ENCODE measurements at regions not wholly inside any gene's neighbourhood (a gene's known extent, or its start where the extent isn't known, plus 50 kb on each side); places are given as distances from the start of the nearest gene placed in this dataset.
"Not testable (repeated sequence)": the region's sequence is repeated elsewhere in the genome, so short reads cannot be mapped to it uniquely, and the experiment has no call there.

DNA sequence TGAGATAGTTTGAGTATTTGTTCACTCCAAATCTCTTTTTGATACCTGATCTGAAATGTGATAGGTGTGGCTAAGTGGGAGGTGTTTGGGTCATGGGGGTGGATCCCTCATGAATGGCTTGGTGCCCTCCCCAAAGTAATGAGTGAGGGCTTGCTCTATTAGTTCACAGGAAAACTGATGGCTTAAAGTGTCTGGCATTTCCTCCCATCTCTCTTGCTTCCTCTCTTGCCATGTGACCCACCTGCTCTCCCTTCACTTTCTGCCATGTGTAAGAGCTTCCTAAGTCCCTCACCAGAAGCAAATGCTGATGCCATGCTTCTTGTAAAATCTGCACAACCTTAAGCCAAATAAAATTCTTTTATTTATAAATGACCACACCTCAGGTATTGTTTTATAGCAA, 61.1 kb downstream of the MAD2L1 start:
- H3K4me3 ChIP-seq (ENCODE audit: low read depth, low read length): no peak overlapping the region
- H3K9me3 ChIP-seq (ENCODE audit: control insufficient read depth, insufficient read depth, low read length): no peaks in the 10 kb centered on the region
- H3K9ac ChIP-seq (ENCODE audit: low read depth, low read length): no peak overlapping the region
- peaks cover 8% of the 10 kb centered on the region for H3K4me1 ChIP-seq (ENCODE audit: control insufficient read depth, insufficient read depth, low read length)
- peaks cover 39% of the 10 kb centered on the region for H3K27me3 ChIP-seq (ENCODE audit: control insufficient read depth, insufficient read depth, low read length)
- peaks cover 3% of the 10 kb centered on the region for H3K36me3 ChIP-seq (ENCODE audit: control insufficient read depth, insufficient read depth, low read length)

DNA sequence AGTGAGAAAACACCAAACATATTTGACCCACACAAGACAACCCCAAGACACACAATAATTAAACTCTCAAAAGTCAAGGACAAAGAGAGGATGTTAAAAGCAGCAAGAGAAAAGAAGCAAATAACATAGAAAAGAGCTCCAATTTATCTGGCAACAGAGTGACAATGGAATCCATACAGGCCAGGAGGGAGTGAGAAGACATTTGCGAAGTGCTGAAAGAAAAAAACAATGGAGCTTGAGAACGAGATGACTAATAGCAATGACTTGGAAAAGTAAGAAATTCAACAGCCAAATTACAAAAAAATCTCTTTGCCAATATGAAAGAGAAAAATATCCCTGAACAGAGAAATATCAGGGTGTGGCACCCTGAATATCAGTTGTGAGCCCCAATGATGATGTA, 61.6 kb downstream of the MAD2L1 start:
- Histone ChIP-seq H3K27me3 (ENCODE audit: control insufficient read depth, insufficient read depth, low read length) (peaks cover 35% of the 10 kb centered on the region), H3K9ac (ENCODE audit: low read depth, low read length) (no peak overlapping the region), H3K4me3 (ENCODE audit: low read depth, low read length) (no peak overlapping the region), H3K4me1 (ENCODE audit: control insufficient read depth, insufficient read depth, low read length) (peaks cover 11% of the 10 kb centered on the region), H3K36me3 (ENCODE audit: control insufficient read depth, insufficient read depth, low read length) (peaks cover 3% of the 10 kb centered on the region), H3K9me3 (ENCODE audit: control insufficient read depth, insufficient read depth, low read length) (no peaks in the 10 kb centered on the region)

DNA sequence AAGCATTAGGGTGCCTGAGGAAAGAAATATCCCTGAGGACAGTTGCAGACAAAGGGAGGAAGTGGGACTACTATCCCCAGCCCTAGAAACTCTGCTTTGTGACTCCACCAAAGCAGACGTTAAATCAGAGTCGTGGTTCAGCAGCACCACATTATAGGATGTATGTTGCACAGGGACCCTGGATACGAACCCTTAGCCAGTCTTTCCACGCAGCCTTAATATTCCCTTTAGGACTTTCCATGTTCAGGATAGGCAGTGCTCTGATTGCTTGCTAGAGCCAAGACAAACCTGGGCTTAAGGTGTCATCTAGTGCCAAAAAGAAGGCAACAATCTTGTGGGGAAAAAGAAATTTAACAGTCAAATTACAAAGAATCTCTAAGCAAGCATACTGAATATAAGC, 62.6 kb downstream of the MAD2L1 start:
- H3K9ac ChIP-seq (ENCODE audit: low read depth, low read length): no peak overlapping the region
- H3K4me1 ChIP-seq (ENCODE audit: control insufficient read depth, insufficient read depth, low read length): peaks cover 14% of the 10 kb centered on the region
- H3K9me3 ChIP-seq (ENCODE audit: control insufficient read depth, insufficient read depth, low read length): no peaks in the 10 kb centered on the region

DNA sequence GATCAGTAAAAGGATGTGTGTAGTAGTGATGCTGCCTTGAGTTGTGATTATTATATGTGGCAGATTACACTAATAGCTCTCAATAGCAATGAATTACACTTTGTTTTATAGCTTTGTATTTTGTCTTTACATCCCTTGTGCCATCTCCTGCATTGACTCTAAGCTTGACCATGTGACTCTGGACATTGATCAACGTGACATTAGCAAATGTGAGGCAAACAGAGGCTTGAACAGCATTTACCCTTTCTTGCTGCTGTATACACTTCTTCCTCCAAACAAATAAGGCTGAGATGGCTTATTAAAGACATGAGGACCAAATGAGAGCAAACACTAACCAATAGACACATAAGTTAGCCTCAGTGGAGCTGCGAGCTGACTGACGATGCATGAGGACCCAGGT, 63.5 kb downstream of the MAD2L1 start:
- Histone ChIP-seq H3K36me3 (ENCODE audit: control insufficient read depth, insufficient read depth, low read length) (peaks cover 3% of the 10 kb centered on the region), H3K9me3 (ENCODE audit: control insufficient read depth, insufficient read depth, low read length) (no peaks in the 10 kb centered on the region), H3K9ac (ENCODE audit: low read depth, low read length) (no peak overlapping the region), H3K27me3 (ENCODE audit: control insufficient read depth, insufficient read depth, low read length) (peaks cover 22% of the 10 kb centered on the region), H3K4me1 (ENCODE audit: control insufficient read depth, insufficient read depth, low read length) (peaks cover 14% of the 10 kb centered on the region), H3K4me3 (ENCODE audit: low read depth, low read length) (no peak overlapping the region)

More for the DNA sequence above, 62.6 kb downstream of the MAD2L1 start:
- Histone ChIP-seq H3K36me3 (ENCODE audit: control insufficient read depth, insufficient read depth, low read length) (peaks cover 3% of the 10 kb centered on the region), H3K27me3 (ENCODE audit: control insufficient read depth, insufficient read depth, low read length) (peaks cover 28% of the 10 kb centered on the region), H3K4me3 (ENCODE audit: low read depth, low read length) (no peak overlapping the region)

DNA sequence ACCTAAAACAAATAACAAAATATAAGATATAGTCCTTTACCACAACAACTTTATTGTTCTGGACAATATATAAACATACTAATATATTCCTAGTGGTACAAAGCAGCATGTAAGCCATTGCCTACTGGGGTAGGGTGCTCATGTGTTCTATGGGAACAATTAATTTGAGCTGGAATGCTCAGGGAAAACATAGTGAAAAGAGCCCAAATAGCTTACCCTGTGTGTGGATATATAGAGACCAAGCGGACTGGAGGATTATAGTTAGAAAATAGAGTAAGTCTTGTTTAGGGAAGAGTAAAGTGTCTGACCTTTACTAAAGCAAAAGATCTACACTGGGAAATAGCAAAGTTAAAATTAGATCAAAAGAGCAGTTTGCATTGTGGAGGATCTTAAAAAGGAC, 64.8 kb downstream of the MAD2L1 start:
- H3K9me3 ChIP-seq (ENCODE audit: control insufficient read depth, insufficient read depth, low read length): no peaks in the 10 kb centered on the region
- H3K36me3 ChIP-seq (ENCODE audit: control insufficient read depth, insufficient read depth, low read length): peaks cover 3% of the 10 kb centered on the region
- no peak overlapping the region for H3K4me3 ChIP-seq (ENCODE audit: low read depth, low read length)
- H3K4me1 ChIP-seq (ENCODE audit: control insufficient read depth, insufficient read depth, low read length): peaks cover 14% of the 10 kb centered on the region
- peaks cover 9% of the 10 kb centered on the region for H3K27me3 ChIP-seq (ENCODE audit: control insufficient read depth, insufficient read depth, low read length)
- no peak overlapping the region for H3K9ac ChIP-seq (ENCODE audit: low read depth, low read length)

DNA sequence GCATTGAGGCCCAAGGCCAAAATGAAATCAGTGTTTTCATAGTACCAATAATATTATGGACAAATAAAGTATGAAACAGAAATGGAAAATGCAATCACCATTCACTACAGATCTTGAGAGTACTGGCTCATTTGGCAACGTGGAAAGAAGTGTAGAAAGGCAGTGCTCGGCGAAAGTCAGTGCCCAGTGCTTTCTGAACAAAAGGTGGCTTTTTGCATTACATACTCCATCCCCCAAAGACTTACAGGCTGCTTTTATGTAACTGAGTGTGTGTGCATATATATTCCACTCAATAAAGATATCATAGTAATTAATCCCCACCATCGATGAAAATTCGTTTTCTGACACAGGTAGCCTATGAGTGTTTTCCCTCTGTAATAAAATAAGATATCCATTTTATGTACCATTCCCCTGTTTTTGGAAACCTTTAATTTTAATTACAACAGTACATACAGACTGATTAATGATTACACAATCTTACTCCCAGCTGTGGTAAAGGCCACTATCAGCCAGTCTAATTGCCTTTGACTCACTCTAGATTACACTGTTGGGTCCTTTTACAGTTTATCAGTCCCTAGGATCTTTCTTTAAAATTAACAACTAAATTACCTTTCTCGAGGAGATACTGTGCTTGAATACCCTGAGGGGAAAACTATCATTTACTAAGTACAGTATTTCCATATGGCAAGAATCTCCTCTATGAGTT, 65.9 kb downstream of the MAD2L1 start:
- H3K9ac ChIP-seq (ENCODE audit: low read depth, low read length): no peak overlapping the region
- no peaks in the 10 kb centered on the region for H3K9me3 ChIP-seq (ENCODE audit: control insufficient read depth, insufficient read depth, low read length)
- peaks cover 14% of the 10 kb centered on the region for H3K4me1 ChIP-seq (ENCODE audit: control insufficient read depth, insufficient read depth, low read length)
- no peak overlapping the region for H3K4me3 ChIP-seq (ENCODE audit: low read depth, low read length)
- H3K27me3 ChIP-seq (ENCODE audit: control insufficient read depth, insufficient read depth, low read length): peaks cover under 1% of the 10 kb centered on the region
- peaks cover 7% of the 10 kb centered on the region for H3K36me3 ChIP-seq (ENCODE audit: control insufficient read depth, insufficient read depth, low read length)

DNA sequence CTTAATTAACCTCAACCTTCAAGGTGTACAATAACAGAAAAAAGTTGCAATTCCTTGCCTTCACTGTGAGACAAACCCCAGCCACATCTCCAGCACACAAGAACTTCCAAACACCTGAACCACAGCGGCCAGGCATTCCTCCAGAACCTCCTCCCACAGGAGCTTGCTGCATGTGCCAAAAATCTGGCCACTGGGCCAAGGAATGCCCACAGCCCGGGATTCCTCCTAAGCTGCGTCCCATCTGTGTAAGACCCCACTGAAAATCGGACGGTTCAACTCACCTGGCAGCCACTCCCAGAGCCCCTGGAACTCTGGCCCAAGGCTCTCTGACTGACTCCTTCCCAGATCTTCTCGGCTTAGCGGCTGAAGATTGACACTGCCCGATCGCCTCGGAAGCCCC, 70.6 kb downstream of the MAD2L1 start:
- Histone ChIP-seq H3K4me1 (ENCODE audit: control insufficient read depth, insufficient read depth, low read length) (peaks cover 25% of the 10 kb centered on the region), H3K4me3 (ENCODE audit: low read depth, low read length) (peak overlapping the region; percentile 65), H3K9ac (ENCODE audit: low read depth, low read length) (peak overlapping the region; percentile 60)
- not testable (repeated sequence) for H3K27me3 ChIP-seq (ENCODE audit: control insufficient read depth, insufficient read depth, low read length); H3K36me3 ChIP-seq (ENCODE audit: control insufficient read depth, insufficient read depth, low read length); H3K9me3 ChIP-seq (ENCODE audit: control insufficient read depth, insufficient read depth, low read length)

DNA sequence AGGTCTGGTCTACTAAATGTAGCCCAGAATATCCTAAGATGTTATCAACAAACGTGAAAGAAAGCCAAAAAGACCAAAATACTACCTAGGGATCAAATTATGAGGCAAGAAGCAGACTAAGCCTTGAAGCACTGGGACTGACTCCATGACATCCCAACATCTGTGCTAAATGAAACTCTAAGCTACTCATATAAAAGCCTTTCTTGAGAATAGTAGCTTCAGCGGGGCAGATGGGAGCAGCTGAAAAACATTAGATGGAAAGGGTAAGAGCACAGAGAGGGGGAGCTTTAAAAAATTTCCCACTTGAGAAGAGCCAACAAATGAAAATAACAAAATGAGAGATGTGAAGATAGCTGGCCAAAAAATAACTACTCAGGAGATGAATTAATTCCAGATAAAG, 81.7 kb downstream of the MAD2L1 start:
- no peak overlapping the region for H3K9ac ChIP-seq (ENCODE audit: low read depth, low read length)
- H3K4me1 ChIP-seq (ENCODE audit: control insufficient read depth, insufficient read depth, low read length): peaks cover 6% of the 10 kb centered on the region
- H3K27me3 ChIP-seq (ENCODE audit: control insufficient read depth, insufficient read depth, low read length): no peaks in the 10 kb centered on the region
- H3K4me3 ChIP-seq (ENCODE audit: low read depth, low read length): no peak overlapping the region
- H3K9me3 ChIP-seq (ENCODE audit: control insufficient read depth, insufficient read depth, low read length): no peaks in the 10 kb centered on the region
- no peaks in the 10 kb centered on the region for H3K36me3 ChIP-seq (ENCODE audit: control insufficient read depth, insufficient read depth, low read length)

DNA sequence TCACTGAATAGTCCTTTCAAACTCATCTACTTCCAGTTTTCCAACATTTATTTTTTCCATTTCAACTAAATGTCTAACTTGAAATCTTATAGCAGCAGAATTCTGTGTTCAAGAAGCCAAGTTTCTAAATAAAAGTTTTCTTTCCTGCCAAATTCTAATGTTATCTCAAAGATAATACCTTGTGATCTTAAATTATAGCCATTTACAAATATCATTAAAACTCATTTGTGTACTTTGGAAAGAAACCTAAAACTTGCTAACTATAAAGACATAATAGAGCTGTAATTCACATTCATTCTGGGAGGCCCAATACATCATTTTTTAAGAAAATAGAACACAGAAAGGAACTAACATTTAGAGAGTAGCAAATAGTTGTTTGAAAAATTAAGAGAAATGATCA, 83.9 kb downstream of the MAD2L1 start:
- no peak overlapping the region for H3K9ac ChIP-seq (ENCODE audit: low read depth, low read length)
- H3K4me1 ChIP-seq (ENCODE audit: control insufficient read depth, insufficient read depth, low read length): peaks cover 6% of the 10 kb centered on the region
- no peak overlapping the region for H3K4me3 ChIP-seq (ENCODE audit: low read depth, low read length)
- no peaks in the 10 kb centered on the region for H3K27me3 ChIP-seq (ENCODE audit: control insufficient read depth, insufficient read depth, low read length)
- H3K36me3 ChIP-seq (ENCODE audit: control insufficient read depth, insufficient read depth, low read length): no peaks in the 10 kb centered on the region
- H3K9me3 ChIP-seq (ENCODE audit: control insufficient read depth, insufficient read depth, low read length): no peaks in the 10 kb centered on the region

DNA sequence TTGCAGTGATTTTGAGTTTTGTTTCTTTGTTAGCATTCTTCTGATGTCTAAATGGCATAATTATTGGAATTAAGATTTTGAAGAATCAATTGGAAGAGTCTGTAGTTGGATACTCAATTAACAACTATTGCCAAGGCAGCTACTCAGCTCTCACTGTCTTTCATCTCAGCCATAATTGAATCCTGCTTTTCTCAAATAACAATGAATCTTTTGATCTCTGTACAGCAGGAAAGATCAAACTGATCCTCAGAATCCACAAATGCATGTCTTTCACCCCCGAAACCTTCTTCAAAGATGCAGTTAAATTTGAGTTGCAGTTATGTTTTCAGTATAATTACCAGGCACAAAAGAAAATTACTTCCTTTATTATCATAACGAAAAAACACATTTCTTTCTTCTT, 86.2 kb downstream of the MAD2L1 start:
- Histone ChIP-seq H3K36me3 (ENCODE audit: control insufficient read depth, insufficient read depth, low read length) (no peaks in the 10 kb centered on the region), H3K9ac (ENCODE audit: low read depth, low read length) (no peak overlapping the region)

DNA sequence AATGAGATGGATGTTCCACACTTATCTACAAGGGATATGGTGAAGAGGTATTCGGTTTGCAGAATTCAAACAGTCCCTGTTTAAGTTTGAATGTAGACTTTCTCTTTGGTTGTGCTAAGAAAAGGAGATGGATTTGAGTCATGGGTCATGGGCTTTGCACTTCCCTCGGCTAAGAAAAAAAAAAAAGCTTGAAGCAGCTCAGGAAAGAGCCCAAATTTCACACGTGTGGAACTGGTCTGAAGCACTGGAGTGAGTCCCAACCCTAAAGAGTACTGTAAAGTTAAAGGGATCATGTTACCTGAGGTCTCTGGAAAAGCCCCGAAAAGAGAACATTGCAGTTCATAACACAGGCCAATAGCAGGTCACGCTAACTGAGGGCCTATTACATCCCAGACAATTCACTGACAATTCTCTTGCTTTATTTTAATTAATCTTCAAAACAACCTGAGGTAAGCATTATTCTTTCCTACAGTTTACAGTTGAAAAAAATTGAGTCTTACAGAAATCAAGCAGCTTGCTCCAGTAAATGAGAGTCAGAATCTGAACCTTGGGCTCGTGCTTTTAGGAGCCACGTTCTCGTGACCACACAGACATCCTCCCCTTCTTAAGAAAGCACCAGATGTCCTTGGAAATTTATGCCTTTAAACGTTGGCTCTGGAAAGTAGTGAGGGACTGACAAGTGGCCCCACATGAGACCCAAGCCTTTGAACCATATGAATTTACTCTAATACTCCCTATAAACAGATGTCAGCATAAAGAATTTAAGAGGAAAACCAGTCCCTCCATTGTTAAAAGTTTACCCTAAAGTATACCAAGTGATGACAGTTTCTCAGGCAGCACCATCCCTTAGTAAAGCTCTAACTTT, 89.3 kb downstream of the MAD2L1 start:
- Histone ChIP-seq H3K36me3 (ENCODE audit: control insufficient read depth, insufficient read depth, low read length) (no peaks in the 10 kb centered on the region), H3K9ac (ENCODE audit: low read depth, low read length) (no peak overlapping the region), H3K4me3 (ENCODE audit: low read depth, low read length) (no peak overlapping the region), H3K4me1 (ENCODE audit: control insufficient read depth, insufficient read depth, low read length) (peaks cover 5% of the 10 kb centered on the region), H3K9me3 (ENCODE audit: control insufficient read depth, insufficient read depth, low read length) (no peaks in the 10 kb centered on the region), H3K27me3 (ENCODE audit: control insufficient read depth, insufficient read depth, low read length) (no peaks in the 10 kb centered on the region)

More for the DNA sequence above, 86.2 kb downstream of the MAD2L1 start:
- Histone ChIP-seq H3K4me3 (ENCODE audit: low read depth, low read length) (no peak overlapping the region), H3K4me1 (ENCODE audit: control insufficient read depth, insufficient read depth, low read length) (peaks cover 11% of the 10 kb centered on the region), H3K9me3 (ENCODE audit: control insufficient read depth, insufficient read depth, low read length) (no peaks in the 10 kb centered on the region), H3K27me3 (ENCODE audit: control insufficient read depth, insufficient read depth, low read length) (no peaks in the 10 kb centered on the region)

All from iPS-15b (cell line).